Osteocyte (in vitro differentiated cells): ENCODE measurements at regions not wholly inside any gene's neighbourhood (a gene's known extent, or its start where the extent isn't known, plus 50 kb on each side); places are given as distances from the start of the nearest gene placed in this dataset.

ENCODE experiments used
- DNase-seq: peaks from one replicate; pipeline ENCODE4 v3.0.0; 2021; ENCODE audit warnings: mixed read lengths; ENCODE audit not compliant: unreplicated experiment; ENCODE audit errors: extremely low spot score
- H3K27ac Mint-ChIP-seq: one replicate; pipeline ENCODE4 v1.8.0; 2021; ENCODE audit warnings: mild to moderate bottlenecking, mixed read lengths; ENCODE audit not compliant: unreplicated experiment
- H3K27me3 Mint-ChIP-seq: one replicate; pipeline ENCODE4 v1.8.0; 2021; ENCODE audit warnings: mixed read lengths; ENCODE audit not compliant: unreplicated experiment
- H3K36me3 Mint-ChIP-seq: one replicate; pipeline ENCODE4 v1.8.0; 2021; ENCODE audit warnings: mixed read lengths; ENCODE audit not compliant: unreplicated experiment
- H3K4me1 Mint-ChIP-seq: one replicate; pipeline ENCODE4 v1.8.0; 2021; ENCODE audit warnings: mixed read lengths; ENCODE audit not compliant: unreplicated experiment
- H3K4me3 Mint-ChIP-seq: one replicate; pipeline ENCODE4 v1.8.0; 2021; ENCODE audit warnings: mild to moderate bottlenecking, moderate library complexity, mixed read lengths; ENCODE audit not compliant: unreplicated experiment
- H3K9me3 Mint-ChIP-seq: one replicate; pipeline ENCODE4 v1.8.0; 2021; ENCODE audit warnings: mixed read lengths; ENCODE audit not compliant: unreplicated experiment
- TF ChIP-seq, protein P1 (sequence below): fragments of 200-600 bp; sonication (generic); IDR thresholded peaks from 2 replicates; pipeline ENCODE4 v1.5.0; 2021; ENCODE audit warnings: antibody characterized with exemption, mild to moderate bottlenecking, moderate library complexity

DNA sequence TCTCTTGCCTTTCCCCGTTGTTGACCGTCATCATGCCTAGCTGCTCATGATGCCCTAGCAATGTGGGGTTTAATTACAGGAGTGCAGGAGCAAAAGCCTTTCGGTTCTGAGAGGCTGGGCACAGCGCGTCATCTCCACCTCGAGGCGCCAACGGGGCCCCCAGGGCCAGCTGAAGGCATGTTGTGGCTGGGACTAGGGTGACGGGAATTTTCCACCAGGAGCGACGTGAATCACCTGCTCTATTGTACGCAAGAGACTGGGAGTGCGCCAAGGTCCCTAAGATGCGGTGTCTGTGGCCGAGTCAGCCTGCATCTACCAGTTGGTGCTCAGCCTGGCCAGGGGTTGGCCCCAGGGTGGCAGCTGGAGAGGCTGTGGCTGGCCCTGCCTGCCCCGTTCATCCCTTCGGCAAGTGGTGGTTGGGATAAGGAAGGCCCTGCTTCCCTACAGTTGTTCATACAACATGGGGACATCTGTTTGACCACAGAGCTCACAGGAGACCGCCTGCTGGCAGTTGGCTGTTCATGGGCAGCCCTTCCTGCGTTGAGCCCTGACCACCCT, 1175.6 kb downstream of the BRD1 start:
- DNase-seq, result no peak
- Mint-ChIP-seq H3K4me1 (peaks cover 14% of the 10 kb centered on the region), H3K9me3 (no peaks in the 10 kb centered on the region), H3K4me3 (no peak overlapping the region), H3K36me3 (no peaks in the 10 kb centered on the region), H3K27ac (no peak overlapping the region), H3K27me3 (no peaks in the 10 kb centered on the region)
- TF ChIP-seq, protein P1, sequence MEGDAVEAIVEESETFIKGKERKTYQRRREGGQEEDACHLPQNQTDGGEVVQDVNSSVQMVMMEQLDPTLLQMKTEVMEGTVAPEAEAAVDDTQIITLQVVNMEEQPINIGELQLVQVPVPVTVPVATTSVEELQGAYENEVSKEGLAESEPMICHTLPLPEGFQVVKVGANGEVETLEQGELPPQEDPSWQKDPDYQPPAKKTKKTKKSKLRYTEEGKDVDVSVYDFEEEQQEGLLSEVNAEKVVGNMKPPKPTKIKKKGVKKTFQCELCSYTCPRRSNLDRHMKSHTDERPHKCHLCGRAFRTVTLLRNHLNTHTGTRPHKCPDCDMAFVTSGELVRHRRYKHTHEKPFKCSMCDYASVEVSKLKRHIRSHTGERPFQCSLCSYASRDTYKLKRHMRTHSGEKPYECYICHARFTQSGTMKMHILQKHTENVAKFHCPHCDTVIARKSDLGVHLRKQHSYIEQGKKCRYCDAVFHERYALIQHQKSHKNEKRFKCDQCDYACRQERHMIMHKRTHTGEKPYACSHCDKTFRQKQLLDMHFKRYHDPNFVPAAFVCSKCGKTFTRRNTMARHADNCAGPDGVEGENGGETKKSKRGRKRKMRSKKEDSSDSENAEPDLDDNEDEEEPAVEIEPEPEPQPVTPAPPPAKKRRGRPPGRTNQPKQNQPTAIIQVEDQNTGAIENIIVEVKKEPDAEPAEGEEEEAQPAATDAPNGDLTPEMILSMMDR, result no peak

DNA sequence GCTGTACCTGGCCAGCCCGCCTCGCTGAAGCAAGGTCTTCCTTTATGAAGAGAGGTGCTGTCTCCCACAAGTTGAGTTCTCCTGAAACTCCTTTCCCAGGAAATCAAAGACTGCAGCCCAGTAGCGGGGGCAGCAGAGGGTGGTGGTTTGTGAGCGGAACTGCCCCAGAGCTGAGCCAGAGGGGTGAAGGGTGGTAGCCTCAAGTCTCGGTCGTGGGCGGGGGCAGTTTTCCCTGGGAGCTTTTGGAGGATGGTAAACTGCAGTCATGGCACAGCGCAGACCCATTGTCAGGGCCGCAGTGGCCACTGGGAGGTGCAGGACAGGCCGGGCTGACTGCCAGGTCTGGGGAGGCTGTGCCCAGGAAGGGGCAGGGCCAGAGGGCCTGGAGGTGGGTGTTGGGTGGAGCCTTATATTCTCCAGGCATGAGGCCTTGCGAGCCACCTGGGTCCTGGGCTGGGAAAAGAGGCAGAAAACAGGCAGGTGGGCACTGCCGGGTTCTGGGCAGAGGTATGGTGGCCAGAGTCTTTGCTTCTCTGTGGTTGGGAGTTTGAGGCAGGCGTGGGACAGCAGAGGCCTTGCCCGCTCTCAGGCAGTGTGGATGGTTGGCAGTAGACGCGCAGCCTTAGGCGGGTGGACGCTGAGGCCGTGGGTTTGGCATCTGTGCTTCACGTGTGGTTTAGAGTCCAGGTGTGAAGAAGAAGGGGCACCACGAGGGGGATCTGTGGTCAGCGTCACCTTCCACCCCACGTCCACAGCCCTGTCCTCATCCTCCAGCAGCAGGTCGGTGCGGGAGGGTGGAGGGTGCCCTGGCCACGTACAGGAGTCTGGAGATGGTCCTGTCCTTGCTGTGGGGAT, 1176.4 kb downstream of the BRD1 start:
- Mint-ChIP-seq H3K36me3 (no peaks in the 10 kb centered on the region), H3K4me1 (peaks cover 13% of the 10 kb centered on the region), H3K4me3 (no peak overlapping the region), H3K9me3 (no peaks in the 10 kb centered on the region), H3K27me3 (no peaks in the 10 kb centered on the region), H3K27ac (no peak overlapping the region)
- TF ChIP-seq, protein P1, result no peak
- DNase-seq, result no peak

DNA sequence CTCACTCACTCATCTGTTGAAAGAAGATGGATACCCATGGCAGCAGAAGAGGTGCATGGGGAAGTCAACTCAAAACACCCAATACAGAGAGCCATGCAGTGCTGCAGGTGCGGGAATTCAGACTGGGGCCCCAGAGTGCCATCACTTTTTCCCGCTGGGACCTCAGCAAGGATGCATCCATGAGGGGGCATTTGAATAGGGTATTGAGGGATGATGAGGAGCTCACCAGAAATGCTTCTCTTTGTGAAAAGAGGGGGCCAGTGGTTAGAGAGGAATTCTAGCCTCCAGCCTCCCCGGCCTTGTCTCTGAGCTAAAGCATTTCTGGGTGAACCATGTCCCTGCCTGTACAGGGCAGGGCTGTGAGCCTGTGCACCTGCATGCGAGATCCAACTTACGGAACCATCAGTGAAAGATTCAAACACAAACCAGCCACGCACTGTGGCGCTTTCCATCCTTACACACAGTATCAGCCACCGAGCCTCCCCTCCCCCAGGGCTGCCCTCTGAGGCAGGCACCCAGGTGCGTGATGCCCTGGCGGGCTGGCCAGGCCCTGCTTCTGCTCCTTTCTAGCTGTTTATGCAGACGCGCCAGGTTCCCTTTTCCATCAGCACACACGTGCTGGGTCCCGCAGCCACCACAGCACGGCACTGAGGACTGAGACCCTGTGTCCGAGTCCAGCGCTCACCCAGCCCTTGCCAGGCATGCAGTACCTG, 1177.2 kb downstream of the BRD1 start:
- Mint-ChIP-seq H3K27ac (no peak overlapping the region), H3K9me3 (no peaks in the 10 kb centered on the region), H3K4me3 (no peak overlapping the region), H3K36me3 (no peaks in the 10 kb centered on the region), H3K27me3 (no peaks in the 10 kb centered on the region), H3K4me1 (peaks cover 13% of the 10 kb centered on the region)
- DNase-seq, result no peak
- TF ChIP-seq, protein P1, result no peak

DNA sequence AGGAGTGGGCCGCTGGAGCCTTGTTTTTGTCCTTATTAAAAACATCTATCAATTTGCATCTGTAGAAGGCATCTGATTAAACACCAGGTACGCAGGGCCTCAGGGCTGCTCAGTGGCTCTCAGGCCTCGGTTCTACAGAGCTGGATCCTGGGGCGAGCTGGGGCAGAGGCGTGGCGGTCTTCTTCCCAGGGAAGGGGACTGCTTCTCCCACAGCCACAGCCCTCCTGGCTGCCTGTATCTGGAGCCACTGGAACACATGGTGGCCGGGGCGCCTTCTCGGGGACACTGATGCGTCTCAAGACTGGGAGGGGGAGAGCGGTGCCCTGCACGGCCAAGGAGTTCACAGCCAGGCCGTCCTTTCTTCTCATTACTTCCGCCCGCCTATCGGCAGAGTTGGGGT, 1178.2 kb downstream of the BRD1 start:
- Mint-ChIP-seq H3K36me3 (no peaks in the 10 kb centered on the region), H3K27ac (no peak overlapping the region), H3K27me3 (no peaks in the 10 kb centered on the region), H3K4me1 (peaks cover 7% of the 10 kb centered on the region), H3K4me3 (no peak overlapping the region), H3K9me3 (no peaks in the 10 kb centered on the region)
- TF ChIP-seq, protein P1, result no peak
- no peak for DNase-seq

DNA sequence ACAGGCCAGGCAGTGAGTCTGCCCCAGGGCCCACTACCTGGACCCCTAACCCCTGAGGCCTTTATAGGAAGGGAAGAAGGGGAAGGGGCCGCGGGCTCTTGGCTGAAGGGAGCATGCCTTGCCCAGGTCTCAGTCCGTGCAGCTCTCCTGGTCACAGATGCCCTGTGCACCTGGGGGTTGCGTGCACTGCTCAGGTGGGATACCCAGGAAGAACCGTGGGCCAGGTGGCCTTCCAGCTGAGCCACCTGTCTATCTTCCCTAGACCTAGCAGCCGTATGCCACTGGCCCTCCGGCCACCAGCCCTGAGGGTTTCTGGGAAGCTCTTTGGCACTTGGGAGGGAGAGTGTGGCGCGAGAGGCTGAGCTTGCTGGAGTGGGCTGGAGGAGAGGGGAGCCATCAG, 1178.6 kb downstream of the BRD1 start:
- H3K4me3 Mint-ChIP-seq, result no peak overlapping the region
- TF ChIP-seq, protein P1, result no peak
- DNase-seq, result no peak
- H3K9me3 Mint-ChIP-seq, result no peaks in the 10 kb centered on the region
- no peak overlapping the region for H3K27ac Mint-ChIP-seq
- H3K27me3 Mint-ChIP-seq, result no peaks in the 10 kb centered on the region
- no peaks in the 10 kb centered on the region for H3K36me3 Mint-ChIP-seq
- H3K4me1 Mint-ChIP-seq, result peaks cover 9% of the 10 kb centered on the region
